ENCODE measurements at regions not wholly inside any gene's neighbourhood (a gene's known extent, or its start where the extent isn't known, plus 50 kb on each side); places are given as distances from the start of the nearest gene placed in this dataset.

DNA sequence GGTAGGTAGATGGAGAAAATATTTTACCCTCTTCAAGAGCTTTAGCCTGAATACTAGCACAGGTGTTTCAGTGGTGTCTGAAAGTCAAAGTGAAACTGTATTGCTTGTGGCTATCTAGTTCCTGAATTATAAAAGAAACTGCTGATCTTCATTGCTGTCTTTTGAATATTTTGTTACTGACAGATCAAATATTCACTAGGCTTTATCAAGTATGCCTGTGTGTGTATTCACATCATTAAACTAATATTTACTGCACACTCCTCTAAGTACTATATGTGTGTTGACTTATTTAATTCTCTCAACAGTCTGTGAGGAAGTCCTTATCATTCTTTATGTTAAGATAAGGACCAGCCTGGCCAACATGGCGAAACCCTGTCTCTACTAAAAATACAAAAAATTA lies 139.6 kb downstream of the SOCS6 start:
- Mint-ChIP-seq H3K27ac (no peak overlapping the region), H3K4me1 (no peaks in the 10 kb centered on the region), H3K27me3 (ENCODE audit: low read depth) (no peaks in the 10 kb centered on the region), H3K36me3 (ENCODE audit: low read depth) (no peaks in the 10 kb centered on the region), H3K9me3 (no peaks in the 10 kb centered on the region), H3K4me3 (no peak overlapping the region)
- TF ChIP-seq CTCF (IDR thresholded peaks at IDR 0.05; ENCODE audit: unreplicated experiment in 3 of 3) = no peak

- no peak for TF ChIP-seq CTCF (IDR thresholded peaks at IDR 0.05; ENCODE audit: unreplicated experiment in 3 of 3)
- Mint-ChIP-seq H3K27ac (no peak overlapping the region), H3K36me3 (ENCODE audit: low read depth) (no peaks in the 10 kb centered on the region), H3K4me1 (peaks cover 4% of the 10 kb centered on the region), H3K9me3 (no peaks in the 10 kb centered on the region), H3K4me3 (no peak overlapping the region), H3K27me3 (ENCODE audit: low read depth) (peaks cover 3% of the 10 kb centered on the region)
These were observed 138.0 kb downstream of the SOCS6 start for GRCh38 chr18:70426818-70427217.

DNA sequence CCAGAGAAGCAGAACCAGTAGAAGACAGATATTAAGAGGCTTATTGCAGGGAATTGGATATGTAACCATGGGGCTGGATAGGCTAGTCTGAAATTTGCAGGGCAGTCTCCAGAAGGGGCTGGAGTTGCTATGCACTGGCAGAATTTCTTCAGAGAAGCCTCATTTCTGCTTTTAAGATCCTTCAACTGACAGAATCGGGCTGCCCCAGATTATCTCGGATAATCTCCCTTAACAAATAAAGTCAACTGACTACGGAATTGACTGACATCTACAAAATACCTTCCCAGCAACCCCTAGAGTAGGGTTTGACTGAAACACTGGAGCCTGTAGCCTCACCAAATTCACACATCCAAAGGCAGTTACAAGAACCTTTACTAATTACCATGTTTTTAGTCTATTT lies 136.4 kb downstream of the SOCS6 start:
- no peak overlapping the region for H3K27ac Mint-ChIP-seq
- peaks cover 9% of the 10 kb centered on the region for H3K4me1 Mint-ChIP-seq
- no peaks in the 10 kb centered on the region for H3K36me3 Mint-ChIP-seq (ENCODE audit: low read depth)

DNA sequence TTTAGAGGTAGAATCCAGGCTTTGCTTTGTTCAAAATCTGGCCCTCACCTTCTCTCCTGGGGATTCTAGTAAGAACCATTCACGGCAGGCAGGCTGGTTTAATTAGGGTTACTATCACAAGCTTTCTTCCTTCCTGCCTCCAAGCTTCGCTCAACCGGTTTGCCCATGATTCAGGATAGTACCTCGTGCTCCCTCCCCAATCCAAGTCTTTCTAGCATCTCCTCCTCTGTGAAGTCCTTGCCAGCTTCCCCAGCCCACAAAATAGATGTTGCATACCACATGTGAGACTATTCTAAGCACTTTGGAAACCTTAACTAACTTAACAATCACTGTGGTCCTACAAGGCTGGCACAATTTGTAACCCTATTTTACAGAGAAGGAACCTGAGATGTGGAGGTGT lies 135.1 kb downstream of the SOCS6 start:
- Mint-ChIP-seq H3K27ac (no peak overlapping the region), H3K4me3 (no peak overlapping the region)
- no peak for TF ChIP-seq CTCF (IDR thresholded peaks at IDR 0.05; ENCODE audit: unreplicated experiment in 3 of 3)

More for the DNA sequence above, 136.4 kb downstream of the SOCS6 start:
- no peak for TF ChIP-seq CTCF (IDR thresholded peaks at IDR 0.05; ENCODE audit: unreplicated experiment in 3 of 3)
- Mint-ChIP-seq H3K9me3 (no peaks in the 10 kb centered on the region), H3K27me3 (ENCODE audit: low read depth) (peaks cover 3% of the 10 kb centered on the region), H3K4me3 (no peak overlapping the region)

DNA sequence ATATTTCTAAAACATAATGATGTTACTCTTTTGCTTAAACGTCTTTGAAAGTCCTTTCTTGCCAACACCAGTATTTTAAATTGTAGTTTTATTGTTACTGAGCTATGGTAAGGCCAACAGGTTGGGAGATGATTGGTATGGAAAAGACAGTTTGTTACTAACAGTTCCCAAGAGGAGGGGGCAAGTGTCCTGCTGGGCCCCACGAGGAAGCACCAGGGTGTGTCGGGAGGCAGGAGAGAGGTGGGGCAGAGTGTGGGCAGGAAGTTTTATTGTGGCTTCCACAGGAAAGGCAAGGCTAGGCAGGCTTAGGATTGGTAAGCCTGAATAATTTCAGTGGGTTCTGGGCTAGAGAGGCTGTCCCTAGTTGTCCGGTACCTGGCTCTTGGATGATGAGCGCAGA lies 134.3 kb downstream of the SOCS6 start:
- Mint-ChIP-seq H3K4me1 (peaks cover 16% of the 10 kb centered on the region), H3K9me3 (no peaks in the 10 kb centered on the region), H3K27ac (no peak overlapping the region), H3K27me3 (ENCODE audit: low read depth) (peaks cover 3% of the 10 kb centered on the region), H3K36me3 (ENCODE audit: low read depth) (no peaks in the 10 kb centered on the region), H3K4me3 (no peak overlapping the region)
- TF ChIP-seq CTCF (IDR thresholded peaks at IDR 0.05; ENCODE audit: unreplicated experiment in 3 of 3) = no peak

More for the DNA sequence above, 135.1 kb downstream of the SOCS6 start:
- H3K36me3 Mint-ChIP-seq (ENCODE audit: low read depth) = no peaks in the 10 kb centered on the region
- H3K27me3 Mint-ChIP-seq (ENCODE audit: low read depth) = peaks cover 3% of the 10 kb centered on the region
- H3K4me1 Mint-ChIP-seq = peaks cover 11% of the 10 kb centered on the region
- no peaks in the 10 kb centered on the region for H3K9me3 Mint-ChIP-seq

DNA sequence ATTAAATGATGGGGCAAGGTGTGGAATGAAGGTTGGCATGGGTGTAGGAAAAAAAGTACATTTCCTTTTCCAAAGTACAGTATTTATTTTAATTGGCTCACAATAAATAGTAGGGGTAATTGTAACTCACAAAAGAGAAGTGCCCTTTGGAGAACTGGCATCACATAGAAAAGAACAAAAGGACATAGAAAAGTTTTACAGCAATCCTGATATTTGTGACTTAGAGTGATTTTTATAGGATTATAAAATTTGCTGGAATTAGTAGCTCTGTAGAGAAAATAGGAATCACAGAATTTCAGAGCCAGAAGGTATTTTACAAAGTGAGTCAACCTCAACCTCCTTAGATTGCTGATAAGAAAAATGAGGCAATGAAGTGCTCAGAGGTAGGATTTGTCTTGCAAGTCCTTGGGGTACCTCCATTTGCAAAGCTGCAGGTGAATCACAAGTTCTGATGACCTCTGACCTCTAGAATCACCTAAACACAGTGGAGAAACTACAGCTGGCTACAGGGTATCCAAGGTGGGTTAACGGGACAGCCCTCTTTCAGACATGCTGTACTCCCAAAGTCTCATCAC lies 133.6 kb downstream of the SOCS6 start:
- no peaks in the 10 kb centered on the region for H3K36me3 Mint-ChIP-seq (ENCODE audit: low read depth)
- no peaks in the 10 kb centered on the region for H3K9me3 Mint-ChIP-seq
- no peak for TF ChIP-seq CTCF (IDR thresholded peaks at IDR 0.05; ENCODE audit: unreplicated experiment in 3 of 3)
- no peak overlapping the region for H3K4me3 Mint-ChIP-seq
- H3K27ac Mint-ChIP-seq = no peak overlapping the region
- H3K4me1 Mint-ChIP-seq = peaks cover 16% of the 10 kb centered on the region
- peaks cover 3% of the 10 kb centered on the region for H3K27me3 Mint-ChIP-seq (ENCODE audit: low read depth)
